HG03460 (cell line): ENCODE measurements at regions not wholly inside any gene's neighbourhood (a gene's known extent, or its start where the extent isn't known, plus 50 kb on each side); places are given as distances from the start of the nearest gene placed in this dataset.
A peak's percentile ranks its signal among the peaks of the same experiment; 100 is the strongest.
"Not testable (repeated sequence)": the region's sequence is repeated elsewhere in the genome, so short reads cannot be mapped to it uniquely, and the experiment has no call there.

Source experiments
- ATAC-seq: cut with Tn5 transposase; IDR thresholded peaks from one replicate; pipeline ENCODE4 v1.9.1; 2021; ENCODE audit not compliant: unreplicated experiment

DNA sequence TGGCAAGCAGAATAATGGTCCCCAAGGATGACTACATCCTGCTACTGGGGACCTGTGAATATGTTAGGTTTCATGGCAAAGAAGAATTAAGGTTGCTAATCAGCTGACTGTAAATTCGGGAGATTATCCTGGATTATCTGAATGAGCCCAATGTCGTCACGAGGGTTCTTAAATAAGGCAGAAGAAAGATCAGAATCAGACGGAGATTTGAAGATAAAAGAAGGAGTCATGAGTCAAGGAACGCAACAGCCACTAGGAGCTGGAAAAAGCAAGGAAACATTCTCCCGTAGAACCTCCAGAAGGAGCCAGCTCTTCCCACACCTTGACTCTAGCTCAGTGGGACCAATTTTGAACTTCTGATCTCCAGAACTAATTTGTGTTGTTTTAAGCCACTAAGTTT is 82.9 kb upstream of the APBB1IP start:
- no peak for ATAC-seq

DNA sequence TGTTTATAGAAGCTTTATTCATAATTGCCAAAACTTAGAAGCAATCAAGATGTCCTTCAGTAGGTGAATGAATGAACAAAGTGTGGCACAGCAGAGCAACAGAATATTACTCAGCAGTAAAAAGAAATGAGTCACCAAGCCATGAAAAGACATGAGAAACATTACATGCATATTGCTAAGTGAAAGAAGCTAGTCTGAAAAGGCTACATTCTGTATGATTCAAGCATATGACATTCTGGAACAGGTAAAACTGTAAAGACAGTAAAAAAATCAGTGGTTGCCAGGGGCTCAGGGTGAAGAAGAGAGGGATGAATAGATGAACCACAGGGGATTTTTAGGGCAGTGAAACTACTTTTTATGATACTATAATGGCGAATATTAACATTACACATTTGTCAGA is 80.9 kb upstream of the APBB1IP start:
- ATAC-seq, result no peak

GRCh38 chr10:26358071-26358470 is 80.1 kb upstream of the APBB1IP start:
- ATAC-seq, result no peak

GRCh38 chr10:26359670-26360069 is 78.5 kb upstream of the APBB1IP start:
- no peak for ATAC-seq

DNA sequence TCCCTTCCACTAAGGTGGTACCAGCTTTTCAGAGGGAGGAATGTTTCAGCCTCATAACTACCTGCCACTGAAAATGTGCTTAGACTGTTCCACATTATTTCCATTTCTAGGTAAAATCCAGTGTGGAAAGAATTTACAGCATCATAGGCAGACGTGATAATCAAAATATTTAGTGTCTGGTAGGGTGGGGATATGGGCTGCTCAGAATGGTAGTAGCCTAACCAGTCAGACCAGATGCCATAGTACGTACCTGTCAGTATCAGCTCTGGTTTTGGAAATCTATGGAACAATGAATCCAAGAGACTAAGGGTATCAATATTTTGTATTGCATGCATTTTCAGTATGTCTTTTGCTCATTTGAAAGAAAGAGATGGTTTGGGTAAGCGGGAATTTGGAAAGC is 76.8 kb upstream of the APBB1IP start:
- ATAC-seq, result no peak

GRCh38 chr10:26361971-26362370 is 76.2 kb upstream of the APBB1IP start:
- no peak for ATAC-seq

GRCh38 chr10:26365681-26366358 is 72.3 kb upstream of the APBB1IP start:
- ATAC-seq, result no peak

DNA sequence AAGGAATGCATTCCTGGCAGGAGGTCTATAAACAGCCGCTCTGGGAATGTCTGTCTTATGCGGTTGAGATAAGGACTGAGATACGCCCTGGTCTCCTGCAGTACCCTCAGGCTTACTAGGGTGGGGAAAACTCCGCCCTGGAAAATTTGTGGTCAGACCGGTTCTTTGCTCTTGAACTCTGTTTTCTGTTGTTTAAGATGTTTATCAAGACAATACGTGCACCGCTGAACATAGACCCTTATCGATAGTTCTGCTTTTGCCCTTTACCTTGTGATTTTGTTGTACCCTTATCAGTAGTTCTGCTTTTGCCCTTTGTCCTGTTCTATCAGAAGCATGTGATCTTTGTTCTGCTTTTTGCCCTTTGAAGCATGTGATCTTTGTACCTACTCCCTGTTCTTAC is 71.1 kb upstream of the APBB1IP start:
- not testable (repeated sequence) for ATAC-seq

DNA sequence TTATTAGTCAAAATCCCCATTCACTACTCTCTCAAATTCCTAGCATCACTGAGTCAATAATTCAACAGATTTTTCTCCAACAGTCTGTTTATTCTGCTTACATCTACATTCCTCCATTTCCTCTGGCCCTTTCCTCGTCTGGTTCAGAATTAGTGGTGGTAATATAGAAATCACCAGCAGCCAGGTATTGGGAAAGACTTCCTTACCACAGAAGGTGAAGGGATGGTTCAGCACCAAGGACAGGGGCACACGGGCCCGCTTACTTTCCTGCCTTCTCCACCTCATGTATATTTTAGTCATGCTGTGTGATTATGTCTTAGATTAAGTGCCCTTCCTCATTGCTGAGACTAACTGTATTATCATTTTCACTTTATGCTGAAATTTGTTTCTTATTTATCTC is 70.4 kb upstream of the APBB1IP start:
- no peak for ATAC-seq

GRCh38 chr10:26368463-26368862 is 69.7 kb upstream of the APBB1IP start:
- ATAC-seq, result peak; percentile 63

GRCh38 chr10:26372513-26373354 is 65.4 kb upstream of the APBB1IP start:
- peak; percentile 70 for ATAC-seq

DNA sequence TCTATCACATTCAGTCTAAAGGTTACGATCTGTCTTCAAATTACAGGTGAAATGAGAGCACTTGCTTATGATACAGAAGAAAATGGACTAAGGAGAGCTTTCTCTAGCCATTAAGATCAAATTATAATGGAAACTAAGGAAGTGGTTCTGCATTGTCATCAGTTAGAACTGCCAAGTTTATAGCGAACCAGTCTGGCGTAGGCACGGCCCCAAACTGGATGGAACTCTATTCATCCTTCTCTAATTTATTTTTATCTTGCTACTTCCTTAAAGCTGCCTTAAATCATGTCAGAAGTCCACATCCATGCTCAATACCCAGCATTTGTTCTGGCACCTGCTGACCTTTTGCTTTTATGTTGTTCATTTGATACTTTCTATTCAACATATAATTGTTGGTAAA is 63.7 kb upstream of the APBB1IP start:
- ATAC-seq, result no peak

GRCh38 chr10:26377224-26377810 is 60.8 kb upstream of the APBB1IP start:
- not testable (repeated sequence) for ATAC-seq

DNA sequence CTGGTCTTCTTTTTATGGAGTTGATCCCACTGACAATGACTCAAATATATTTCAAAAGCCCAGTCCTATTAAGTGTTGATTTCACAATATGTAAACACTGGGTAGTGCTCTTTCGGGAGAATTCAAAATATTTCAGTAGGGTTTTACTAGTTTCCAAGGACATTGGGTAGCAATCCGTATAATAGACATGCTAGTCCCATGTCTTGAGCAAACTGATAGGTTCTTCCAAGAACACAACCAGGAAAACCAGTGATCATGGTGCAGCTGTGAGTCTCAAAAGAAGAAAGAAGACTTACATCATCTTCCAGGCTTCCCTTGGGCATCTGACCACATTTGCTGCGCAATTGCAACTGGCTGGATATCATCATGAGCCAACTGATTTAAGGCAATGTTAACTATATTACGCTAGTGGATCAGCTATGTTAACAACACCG is 59.3 kb upstream of the APBB1IP start:
- ATAC-seq, result no peak

DNA sequence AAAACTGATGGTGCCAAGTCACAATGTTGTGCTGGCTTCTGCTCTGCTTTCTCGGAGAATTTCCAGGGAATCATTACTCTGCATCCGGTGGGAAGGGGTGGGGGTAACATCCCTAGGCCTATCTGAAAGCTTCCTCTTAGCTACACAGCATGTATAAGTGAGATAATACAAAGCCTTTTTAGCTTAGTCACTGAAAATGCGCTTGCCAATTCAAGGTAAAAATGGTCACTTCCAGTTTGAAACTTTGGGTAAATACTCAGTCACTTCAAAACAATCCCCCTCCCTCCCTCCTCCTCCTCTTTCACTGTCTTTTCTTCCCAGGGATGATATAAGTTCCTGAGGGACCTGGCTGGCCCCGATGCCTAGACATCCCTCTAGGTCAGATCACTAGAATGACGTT is 57.3 kb upstream of the APBB1IP start:
- no peak for ATAC-seq

DNA sequence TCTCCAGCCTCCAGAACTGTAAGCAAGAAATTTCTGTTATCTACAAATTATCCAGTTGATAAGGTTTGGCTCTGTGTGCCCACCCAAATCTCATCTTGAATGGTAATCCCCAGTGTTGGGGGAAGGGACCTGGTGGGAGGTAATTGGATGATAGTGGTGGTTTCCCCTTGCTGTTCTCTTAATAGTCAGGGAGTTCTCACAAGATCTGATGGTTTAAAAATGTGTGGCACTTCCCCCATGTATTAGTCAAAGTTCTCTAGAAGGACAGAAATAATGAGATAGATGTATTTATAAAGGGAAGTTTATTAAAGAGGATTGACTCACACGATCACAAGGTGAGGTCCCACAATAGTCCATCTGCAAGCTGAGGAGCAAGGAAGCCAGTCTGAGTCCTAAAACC is 56.2 kb upstream of the APBB1IP start:
- no peak for ATAC-seq

DNA sequence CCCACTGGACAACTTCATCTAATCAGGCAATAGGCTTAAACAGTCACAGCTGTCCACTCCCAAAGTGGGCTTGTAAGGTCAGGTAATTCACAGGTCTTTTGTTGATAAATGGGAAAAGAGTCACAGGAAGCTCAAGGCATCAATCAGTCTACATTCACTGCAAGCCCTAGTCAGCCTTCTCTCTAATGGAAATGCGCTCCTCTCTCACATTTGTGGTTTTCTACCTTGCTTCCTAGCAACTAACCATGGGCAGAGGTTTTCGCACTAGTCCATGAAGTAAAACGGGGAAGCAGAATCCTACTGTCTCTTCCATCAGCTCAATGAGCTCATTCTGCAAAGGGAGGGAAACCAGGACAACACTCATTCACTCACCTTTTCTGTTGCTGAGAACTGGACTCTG is 53.5 kb upstream of the APBB1IP start:
- ATAC-seq, result no peak

DNA sequence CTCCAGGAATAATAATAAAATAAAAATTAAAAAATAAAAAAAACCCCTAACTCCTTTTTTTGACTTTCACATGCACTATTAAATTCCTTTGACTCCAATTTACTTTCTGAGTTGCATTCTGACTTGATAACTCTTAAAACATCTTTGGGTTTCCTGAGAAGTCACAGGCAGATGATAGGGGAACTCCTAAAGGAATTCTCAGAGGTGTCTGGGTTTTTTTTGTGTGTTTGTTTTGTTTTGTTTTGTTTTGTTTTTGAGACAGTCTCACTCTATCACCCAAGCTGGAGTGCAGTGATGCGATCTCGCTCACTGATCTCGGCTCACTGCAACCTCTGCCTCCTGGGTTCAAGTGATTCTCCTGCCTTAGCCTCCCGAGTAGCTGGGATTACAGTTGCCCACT is 52.7 kb upstream of the APBB1IP start:
- ATAC-seq, result no peak

- ATAC-seq, result no peak
Observed at GRCh38 chr10:26386781-26387180, 51.4 kb upstream of the APBB1IP start.
